ENCODE measurements at regions not wholly inside any gene's neighbourhood (a gene's known extent, or its start where the extent isn't known, plus 50 kb on each side); places are given as distances from the start of the nearest gene placed in this dataset.
A peak's percentile ranks its signal among the peaks of the same experiment; 100 is the strongest.

DNA sequence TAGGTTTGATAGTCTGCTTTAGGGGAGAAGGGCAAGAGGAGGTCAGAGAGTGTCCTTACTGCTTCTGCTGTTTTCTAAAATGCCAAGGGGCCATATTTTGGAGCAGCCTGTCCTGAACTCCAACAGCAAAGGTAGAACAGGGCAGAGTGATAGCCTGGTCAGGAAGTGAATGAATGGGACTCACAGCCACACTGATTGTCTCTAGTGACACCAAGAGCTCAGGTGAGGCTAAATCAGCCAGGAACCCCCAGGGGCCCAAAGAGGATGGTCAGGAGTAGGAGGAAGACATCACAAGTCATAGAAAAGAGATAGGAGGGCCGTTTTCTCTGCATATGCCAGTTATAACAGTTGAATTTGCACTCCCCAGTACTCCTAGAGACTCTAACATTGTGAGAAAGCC lies 97.4 kb upstream of the DUSP10 start:
- no peaks in the 10 kb centered on the region for H3K9me3 ChIP-seq (ENCODE audit: insufficient read depth, low read length)
- H3K27ac ChIP-seq (ENCODE audit: low read length): peak overlapping the region; percentile 60
- no peaks in the 10 kb centered on the region for H3K79me2 ChIP-seq (ENCODE audit: low read length)
- peaks cover 45% of the 10 kb centered on the region for H3K4me1 ChIP-seq (ENCODE audit: low read length)
- TF ChIP-seq, protein P1, sequence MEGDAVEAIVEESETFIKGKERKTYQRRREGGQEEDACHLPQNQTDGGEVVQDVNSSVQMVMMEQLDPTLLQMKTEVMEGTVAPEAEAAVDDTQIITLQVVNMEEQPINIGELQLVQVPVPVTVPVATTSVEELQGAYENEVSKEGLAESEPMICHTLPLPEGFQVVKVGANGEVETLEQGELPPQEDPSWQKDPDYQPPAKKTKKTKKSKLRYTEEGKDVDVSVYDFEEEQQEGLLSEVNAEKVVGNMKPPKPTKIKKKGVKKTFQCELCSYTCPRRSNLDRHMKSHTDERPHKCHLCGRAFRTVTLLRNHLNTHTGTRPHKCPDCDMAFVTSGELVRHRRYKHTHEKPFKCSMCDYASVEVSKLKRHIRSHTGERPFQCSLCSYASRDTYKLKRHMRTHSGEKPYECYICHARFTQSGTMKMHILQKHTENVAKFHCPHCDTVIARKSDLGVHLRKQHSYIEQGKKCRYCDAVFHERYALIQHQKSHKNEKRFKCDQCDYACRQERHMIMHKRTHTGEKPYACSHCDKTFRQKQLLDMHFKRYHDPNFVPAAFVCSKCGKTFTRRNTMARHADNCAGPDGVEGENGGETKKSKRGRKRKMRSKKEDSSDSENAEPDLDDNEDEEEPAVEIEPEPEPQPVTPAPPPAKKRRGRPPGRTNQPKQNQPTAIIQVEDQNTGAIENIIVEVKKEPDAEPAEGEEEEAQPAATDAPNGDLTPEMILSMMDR (IDR thresholded peaks at IDR 0.05; ENCODE audit: low read depth, low read length): peak; percentile 53
- no peak for TF ChIP-seq EZH2phosphoT487 (IDR thresholded peaks at IDR 0.05; ENCODE audit: low read depth)
- peaks cover 35% of the 10 kb centered on the region for H3K27me3 ChIP-seq (ENCODE audit: low read depth, low read length)
- no peaks in the 10 kb centered on the region for H3K36me3 ChIP-seq (replicated peaks; ENCODE audit: low read depth, low read length)
- H3K9ac ChIP-seq (ENCODE audit: low read length): peak overlapping the region; percentile 44; the same call in 1 of the 2 replicates
- peak overlapping the region; percentile 51 for H3K4me2 ChIP-seq (ENCODE audit: low read length)
- H4K20me1 ChIP-seq (ENCODE audit: insufficient read depth, low read length): no peaks in the 10 kb centered on the region
- peak overlapping the region; percentile 30; the same call in 1 of the 2 replicates for H2AFZ ChIP-seq (ENCODE audit: low read depth, low read length)
- no peak overlapping the region for H3K4me3 ChIP-seq (ENCODE audit: low read length)

DNA sequence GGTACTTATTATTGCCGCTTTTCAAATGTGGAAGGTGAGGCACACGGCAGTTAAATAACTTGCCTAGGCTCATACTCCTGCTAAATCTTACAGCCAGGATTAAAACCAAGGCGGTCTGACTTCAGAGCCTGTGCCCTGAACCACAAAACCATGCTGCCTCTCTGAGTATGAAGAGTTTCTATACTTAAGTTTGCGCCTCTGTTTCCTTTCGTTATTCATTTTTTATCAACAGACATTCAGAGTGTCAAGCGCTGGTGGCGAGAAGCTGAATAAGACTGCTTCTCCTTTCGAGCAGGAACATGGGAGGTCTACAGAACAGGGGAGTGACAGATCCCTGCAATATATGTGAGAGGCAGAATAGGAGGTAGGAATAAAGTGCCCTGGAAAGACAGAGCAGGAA lies 96.0 kb upstream of the DUSP10 start:
- peak overlapping the region; percentile 32 for H3K9ac ChIP-seq (ENCODE audit: low read length)
- H3K27me3 ChIP-seq (ENCODE audit: low read depth, low read length): peaks cover 35% of the 10 kb centered on the region
- H2AFZ ChIP-seq (ENCODE audit: low read depth, low read length): peak overlapping the region; percentile 70
- no peaks in the 10 kb centered on the region for H4K20me1 ChIP-seq (ENCODE audit: insufficient read depth, low read length)
- H3K4me2 ChIP-seq (ENCODE audit: low read length): peak overlapping the region; percentile 78
- no peaks in the 10 kb centered on the region for H3K9me3 ChIP-seq (ENCODE audit: insufficient read depth, low read length)
- no peaks in the 10 kb centered on the region for H3K36me3 ChIP-seq (replicated peaks; ENCODE audit: low read depth, low read length)
- H3K27ac ChIP-seq (ENCODE audit: low read length): no peak overlapping the region
- H3K79me2 ChIP-seq (ENCODE audit: low read length): no peaks in the 10 kb centered on the region
- H3K4me3 ChIP-seq (ENCODE audit: low read length): peak overlapping the region; percentile 57
- TF ChIP-seq EZH2phosphoT487 (IDR thresholded peaks at IDR 0.05; ENCODE audit: low read depth): 0 out of 2 replicates have a peak, but pooled peaks have one; percentile 40
- TF ChIP-seq, protein P1 (IDR thresholded peaks at IDR 0.05; ENCODE audit: low read depth, low read length): 0 out of 2 replicates have a peak, but pooled peaks have one; percentile 2
- H3K4me1 ChIP-seq (ENCODE audit: low read length): peaks cover 45% of the 10 kb centered on the region

DNA sequence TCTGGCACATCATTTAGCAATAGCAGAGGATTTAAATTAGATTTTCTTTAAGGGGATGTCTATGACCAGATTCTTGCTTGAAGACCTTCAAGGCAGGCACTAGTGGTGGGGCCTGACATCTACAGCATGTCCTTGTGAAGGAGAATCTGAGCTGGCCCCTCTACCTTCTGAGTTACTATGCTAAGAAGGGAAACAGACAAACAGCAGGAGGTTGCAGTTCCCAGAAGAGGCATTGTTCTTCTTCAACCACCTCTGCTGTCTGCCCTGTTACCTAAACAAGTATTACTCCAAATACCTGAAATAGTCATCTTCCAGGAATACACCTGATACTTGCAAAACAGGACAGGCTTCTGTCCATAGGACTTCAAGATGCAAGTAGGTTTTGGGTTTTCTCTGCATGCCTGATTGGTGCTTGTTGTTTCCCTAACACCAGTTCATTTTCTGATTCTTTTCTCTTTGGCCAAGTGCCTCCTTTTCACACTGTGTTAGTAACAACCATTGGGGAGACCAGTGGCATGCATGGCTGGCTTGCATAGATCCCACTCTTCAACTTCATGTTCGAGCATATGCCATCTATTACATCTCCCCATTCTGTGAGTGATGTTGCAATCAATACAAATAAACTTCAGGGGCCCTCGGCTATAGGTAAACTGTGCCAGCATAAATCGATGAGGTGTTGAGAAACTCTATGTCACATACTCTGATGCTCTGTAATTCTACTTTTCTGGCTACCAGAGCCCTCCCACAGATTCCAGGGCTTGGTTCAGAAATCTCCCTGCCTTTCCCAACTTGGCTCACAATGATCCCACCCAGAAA lies 93.0 kb upstream of the DUSP10 start:
- Histone ChIP-seq H3K79me2 (ENCODE audit: low read length) (no peaks in the 10 kb centered on the region), H3K27me3 (ENCODE audit: low read depth, low read length) (peaks cover 30% of the 10 kb centered on the region), H3K27ac (ENCODE audit: low read length) (no peak overlapping the region), H2AFZ (ENCODE audit: low read depth, low read length) (no peak overlapping the region), H3K9ac (ENCODE audit: low read length) (no peak overlapping the region), H3K4me3 (ENCODE audit: low read length) (no peak overlapping the region), H3K4me1 (ENCODE audit: low read length) (peaks cover 54% of the 10 kb centered on the region), H3K9me3 (ENCODE audit: insufficient read depth, low read length) (no peaks in the 10 kb centered on the region), H3K4me2 (ENCODE audit: low read length) (no peak overlapping the region), H4K20me1 (ENCODE audit: insufficient read depth, low read length) (no peaks in the 10 kb centered on the region), H3K36me3 (replicated peaks; ENCODE audit: low read depth, low read length) (no peaks in the 10 kb centered on the region)
- TF ChIP-seq, protein P1 (IDR thresholded peaks at IDR 0.05; ENCODE audit: low read depth, low read length): no peak
- TF ChIP-seq EZH2phosphoT487 (IDR thresholded peaks at IDR 0.05; ENCODE audit: low read depth): no peak

DNA sequence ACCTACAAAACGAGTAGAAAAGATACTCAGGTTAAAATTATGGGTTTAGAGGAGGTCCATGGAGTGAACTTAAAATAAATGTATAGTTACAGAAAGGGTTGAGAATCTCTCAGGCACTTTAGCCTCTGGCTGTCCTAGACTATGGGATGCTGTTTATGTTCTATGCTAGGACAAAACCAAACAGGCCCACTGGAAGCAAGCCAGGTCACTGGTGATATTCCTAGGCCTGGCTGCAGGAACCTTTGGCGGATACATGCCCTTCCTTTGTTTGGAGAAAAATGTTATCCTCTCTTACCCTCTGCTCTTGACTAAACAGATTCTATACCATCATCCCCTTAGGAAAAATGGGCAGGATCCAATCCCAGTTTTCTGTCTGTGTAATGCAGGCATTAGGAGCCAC lies 90.7 kb upstream of the DUSP10 start:
- no peaks in the 10 kb centered on the region for H3K79me2 ChIP-seq (ENCODE audit: low read length)
- no peaks in the 10 kb centered on the region for H3K36me3 ChIP-seq (replicated peaks; ENCODE audit: low read depth, low read length)
- H3K27ac ChIP-seq (ENCODE audit: low read length): no peak overlapping the region
- H2AFZ ChIP-seq (ENCODE audit: low read depth, low read length): no peak overlapping the region
- no peak overlapping the region for H3K4me2 ChIP-seq (ENCODE audit: low read length)
- peaks cover 44% of the 10 kb centered on the region for H3K4me1 ChIP-seq (ENCODE audit: low read length)
- TF ChIP-seq, protein P1 (IDR thresholded peaks at IDR 0.05; ENCODE audit: low read depth, low read length): no peak
- no peak for TF ChIP-seq EZH2phosphoT487 (IDR thresholded peaks at IDR 0.05; ENCODE audit: low read depth)
- no peak overlapping the region for H3K4me3 ChIP-seq (ENCODE audit: low read length)
- H4K20me1 ChIP-seq (ENCODE audit: insufficient read depth, low read length): no peaks in the 10 kb centered on the region
- H3K27me3 ChIP-seq (ENCODE audit: low read depth, low read length): peaks cover 31% of the 10 kb centered on the region
- no peaks in the 10 kb centered on the region for H3K9me3 ChIP-seq (ENCODE audit: insufficient read depth, low read length)
- no peak overlapping the region for H3K9ac ChIP-seq (ENCODE audit: low read length)
